RCC 7860 (cell line): ENCODE measurements at regions not wholly inside any gene's neighbourhood (a gene's known extent, or its start where the extent isn't known, plus 50 kb on each side); places are given as distances from the start of the nearest gene placed in this dataset.

Experiments used
- DNase-seq: peaks from one replicate; pipeline ENCODE4 v3.0.0-alpha.2; 2015; ENCODE audit warnings: low spot score
- FAIRE-seq: peaks from 2 replicates; lab custom pipeline; 2012; peaks lifted over from hg19 to GRCh38; lab: Jason Lieb, UNC

GRCh38 chrX:39905946-39906345 lies 191.8 kb downstream of the BCOR start:
- DNase-seq: peak; percentile 14
- peak; percentile 66 for FAIRE-seq

DNA sequence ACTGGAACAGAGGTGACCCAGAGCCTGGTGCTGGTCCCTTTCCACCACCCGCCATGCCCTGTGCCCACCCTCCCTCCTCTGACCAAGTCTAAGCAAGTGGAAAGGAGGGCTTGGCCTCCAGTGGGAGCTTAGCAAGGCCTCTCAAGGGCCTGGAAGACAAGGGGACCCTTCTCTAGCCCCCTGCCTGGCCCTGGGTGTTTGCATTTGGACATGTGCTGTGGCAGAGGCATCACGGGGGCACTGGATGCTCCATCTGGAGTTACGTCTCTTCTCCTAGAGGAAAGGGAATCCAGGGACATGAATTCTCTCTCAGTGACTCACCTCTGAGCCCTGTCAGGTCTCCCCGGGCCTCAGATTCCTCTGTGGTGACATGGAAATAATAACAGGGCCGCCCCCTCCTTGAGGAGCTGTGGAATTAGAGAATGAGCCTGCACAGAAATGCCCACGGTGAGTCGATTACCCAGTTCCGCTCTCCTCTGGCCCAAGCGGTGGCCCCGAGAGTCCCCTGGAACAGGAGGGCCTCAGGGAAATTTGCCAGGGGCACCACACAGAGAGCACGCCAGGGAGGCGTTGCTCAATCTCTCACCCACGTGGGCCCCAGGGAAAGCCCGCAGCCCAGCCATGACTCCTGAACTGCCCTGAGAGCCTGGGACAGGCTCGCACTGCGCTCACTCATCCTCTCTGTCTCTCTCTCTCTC lies 189.6 kb downstream of the BCOR start:
- peak; percentile 95 for FAIRE-seq

GRCh38 chrX:39909996-39910395 lies 187.8 kb downstream of the BCOR start:
- FAIRE-seq: no peak

More for the DNA sequence above, 189.6 kb downstream of the BCOR start:
- DNase-seq: peak; percentile 96

GRCh38 chrX:39910651-39911050 lies 187.1 kb downstream of the BCOR start:
- no peak for FAIRE-seq
- no peak for DNase-seq

More at GRCh38 chrX:39909996-39910395, 187.8 kb downstream of the BCOR start:
- no peak for DNase-seq

- DNase-seq (no peak), FAIRE-seq (no peak)
Observed at GRCh38 chrX:39911278-39911897, 186.4 kb downstream of the BCOR start.

GRCh38 chrX:39912126-39912525 lies 185.6 kb downstream of the BCOR start:
- FAIRE-seq (no peak), DNase-seq (no peak)

DNA sequence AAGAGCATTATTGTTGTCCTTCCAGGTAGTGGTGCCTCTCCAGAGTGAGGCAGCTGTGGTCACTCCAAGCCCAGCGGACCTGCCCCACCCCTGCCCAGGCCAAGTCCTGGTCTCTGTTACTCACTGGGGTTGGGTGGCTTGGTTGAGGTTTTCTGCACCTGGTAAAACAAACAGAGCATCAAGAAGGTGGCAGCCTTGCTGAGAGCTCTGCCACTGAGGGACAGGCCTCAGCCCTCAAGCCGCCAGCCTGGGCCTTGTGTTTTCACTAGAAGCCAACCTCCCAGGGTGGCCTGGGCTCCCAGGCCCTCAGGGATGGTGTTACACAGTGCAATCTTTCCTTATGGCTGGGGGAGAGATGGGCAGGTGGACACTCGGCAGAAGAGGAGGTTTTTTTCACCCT lies 182.7 kb downstream of the BCOR start:
- DNase-seq (no peak), FAIRE-seq (no peak)

GRCh38 chrX:39915596-39915995 lies 182.2 kb downstream of the BCOR start:
- no peak for FAIRE-seq

DNA sequence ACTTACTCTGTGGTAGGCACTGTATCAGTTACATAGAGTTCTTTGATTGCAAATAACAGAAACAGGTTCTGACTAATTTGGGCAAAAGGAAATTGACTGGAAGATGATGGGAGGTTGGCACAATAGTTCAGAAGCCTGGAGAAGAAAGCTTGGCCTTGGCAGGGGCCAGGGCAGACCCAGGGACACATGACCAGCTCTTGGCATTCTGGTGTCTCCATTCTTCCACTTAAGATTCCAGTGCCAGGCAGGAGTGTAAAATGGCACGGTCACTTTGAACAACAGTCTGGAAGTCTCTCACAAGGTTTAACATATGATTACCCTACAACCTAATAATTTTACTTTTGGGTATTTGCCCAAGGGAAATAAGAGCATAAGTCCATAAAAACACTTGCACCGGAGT lies 175.9 kb downstream of the BCOR start:
- no peak for DNase-seq
- FAIRE-seq: no peak

More at GRCh38 chrX:39915596-39915995, 182.2 kb downstream of the BCOR start:
- DNase-seq: no peak

DNA sequence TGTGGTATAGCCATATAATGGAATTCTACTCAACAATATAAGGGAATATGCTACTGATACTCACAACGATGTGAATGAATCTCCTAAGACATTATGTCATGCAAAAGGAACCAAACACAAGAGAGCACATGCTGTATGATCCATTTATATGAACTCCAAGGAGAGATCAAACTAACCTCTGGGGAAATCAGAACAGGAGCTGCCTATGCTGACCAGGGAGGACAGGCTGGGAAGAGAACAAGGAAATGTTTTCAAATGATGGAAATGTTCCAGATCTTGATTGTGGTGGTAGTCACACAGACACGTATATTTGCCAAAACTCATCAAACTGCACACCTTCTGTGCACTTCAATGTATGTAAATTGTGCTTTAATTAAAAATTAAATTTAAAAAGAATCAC lies 175.3 kb downstream of the BCOR start:
- no peak for FAIRE-seq

DNA sequence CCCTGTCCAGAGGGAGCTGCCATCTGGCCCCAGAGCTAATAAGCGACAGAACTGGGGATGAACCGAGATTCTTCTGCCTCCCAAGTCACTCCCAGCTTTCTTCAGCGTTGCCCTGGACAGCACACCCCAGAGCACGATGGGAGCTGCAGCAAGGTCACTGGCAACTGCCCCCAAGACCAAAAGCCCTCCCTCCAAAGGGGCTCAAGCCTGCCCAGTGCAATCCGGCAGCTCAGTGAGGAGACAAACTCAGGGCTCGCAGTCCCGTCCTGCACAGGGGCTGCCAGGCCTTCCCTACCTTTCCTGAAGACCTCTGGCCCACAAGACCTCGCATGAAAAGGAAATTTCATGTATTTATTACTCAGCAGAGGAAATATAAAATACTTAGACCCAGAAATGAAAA lies 174.8 kb downstream of the BCOR start:
- FAIRE-seq (no peak), DNase-seq (no peak)

More for the DNA sequence above, 175.3 kb downstream of the BCOR start:
- no peak for DNase-seq

DNA sequence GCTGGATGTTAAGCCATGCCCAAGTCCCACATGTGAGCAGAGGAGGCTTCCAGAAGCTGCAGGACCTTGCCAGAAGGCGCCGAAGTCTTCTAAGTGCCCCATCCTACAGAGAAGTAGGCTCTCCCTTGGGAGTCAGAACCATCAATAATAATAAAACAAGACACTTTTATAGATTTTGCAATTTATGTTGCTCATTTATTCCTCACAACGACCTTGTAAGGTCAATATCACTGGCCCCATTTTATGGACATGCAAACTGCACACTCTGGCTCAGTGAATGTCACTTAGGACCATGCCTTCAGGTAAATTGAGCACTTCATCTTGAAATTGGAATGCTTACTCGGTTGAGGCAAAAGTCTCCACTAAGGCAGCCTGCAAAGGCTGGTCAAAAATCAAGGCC lies 170.4 kb downstream of the BCOR start:
- FAIRE-seq: no peak

DNA sequence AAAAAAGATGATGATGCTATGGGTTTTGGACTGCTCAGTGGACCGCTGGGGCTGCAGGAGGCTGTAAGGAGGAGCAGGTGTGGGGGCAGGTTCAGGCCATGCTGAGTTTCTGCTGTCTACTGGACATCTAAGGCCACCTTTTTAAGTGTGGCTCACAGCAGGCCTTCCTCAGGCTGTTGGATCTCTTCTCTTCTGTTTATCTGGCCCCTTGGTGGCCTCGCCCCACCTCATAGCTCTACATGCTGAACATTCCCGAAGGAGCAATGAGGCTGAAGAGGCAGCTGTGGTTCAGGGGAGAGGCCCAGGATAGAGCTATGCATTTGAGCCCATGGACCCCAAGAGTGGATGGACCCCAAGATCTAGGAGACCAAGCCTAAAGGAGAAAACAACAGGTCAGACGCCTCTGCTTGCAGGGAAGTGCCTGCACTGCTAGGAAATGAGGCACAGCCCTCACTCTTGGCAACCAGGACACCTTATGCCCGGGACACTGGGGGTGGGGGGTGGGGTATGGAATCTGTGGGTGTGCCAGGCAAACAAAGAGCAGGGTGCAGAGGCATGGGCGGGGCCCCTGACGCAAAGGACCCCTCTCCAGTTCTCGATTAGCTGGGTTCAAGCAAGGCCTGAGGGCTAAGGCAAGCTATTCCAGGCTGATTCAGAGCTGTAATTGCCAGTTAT lies 168.9 kb downstream of the BCOR start:
- DNase-seq (no peak), FAIRE-seq (no peak)

More for the DNA sequence above, 170.4 kb downstream of the BCOR start:
- no peak for DNase-seq

DNA sequence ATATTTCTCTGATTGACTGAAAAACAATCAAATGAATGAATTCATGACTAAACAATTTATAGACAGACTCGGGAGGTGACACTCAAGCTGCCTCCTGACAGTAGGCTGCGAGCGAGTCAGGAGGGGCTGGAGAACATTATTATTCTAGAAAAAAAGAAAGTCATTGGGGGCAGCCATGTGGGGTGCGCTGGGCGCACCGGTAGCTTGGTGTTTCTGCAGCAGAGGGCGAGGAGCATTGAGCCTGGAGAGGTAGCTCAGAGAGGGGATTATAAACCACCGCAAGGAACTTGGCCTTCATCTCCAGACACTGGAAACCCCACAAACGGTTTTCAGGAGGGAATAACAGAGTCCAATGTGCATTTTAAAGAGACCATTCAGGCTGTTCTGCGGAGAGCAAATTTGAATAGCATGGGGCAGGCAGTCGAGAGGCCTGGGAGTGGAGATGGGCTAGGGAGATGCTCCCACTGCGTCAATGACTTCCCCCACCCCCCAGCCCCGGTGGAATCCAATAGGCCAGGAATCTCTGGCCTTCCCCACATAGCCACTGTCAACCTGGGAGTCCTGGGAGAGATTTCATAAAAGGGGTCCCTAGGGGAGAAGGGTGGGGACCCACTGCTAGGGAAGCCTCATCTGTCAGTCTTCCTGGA lies 168.3 kb downstream of the BCOR start:
- no peak for DNase-seq
- FAIRE-seq: no peak

DNA sequence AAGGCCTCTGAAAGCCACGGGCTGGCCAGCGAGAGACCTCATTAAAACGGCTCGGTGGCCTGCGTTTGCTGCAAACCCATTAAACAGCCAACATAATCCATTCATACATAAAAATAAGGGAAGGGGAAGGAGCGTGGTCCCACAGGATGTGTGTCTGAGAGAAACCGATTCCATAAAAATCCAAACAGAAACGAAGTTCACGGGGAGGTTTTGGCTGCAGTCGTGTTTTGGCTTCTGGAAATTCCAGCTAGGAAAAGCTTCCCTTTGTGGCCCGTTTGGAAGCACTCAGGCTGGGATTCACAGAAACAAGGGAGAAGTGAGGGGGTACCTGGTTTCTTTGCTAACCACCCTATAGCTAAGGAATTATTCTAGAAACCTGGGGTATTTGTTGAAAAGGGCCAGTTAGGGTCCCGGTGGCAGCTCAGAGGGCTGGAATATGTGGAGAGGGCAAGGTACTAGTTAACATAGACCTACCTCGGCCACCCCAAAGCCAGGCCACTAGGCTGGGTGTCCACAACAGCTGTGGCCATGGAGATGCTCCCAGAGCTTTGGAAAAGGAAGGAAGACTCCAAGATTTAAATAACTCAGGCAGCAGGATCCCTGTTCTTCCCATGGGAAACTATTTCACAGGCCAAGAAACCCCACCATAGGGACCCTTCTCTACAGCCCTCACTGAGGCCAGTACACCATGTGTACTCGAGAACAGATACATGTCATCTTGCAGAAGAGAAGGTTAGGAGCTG lies 166.8 kb downstream of the BCOR start:
- DNase-seq: no peak
- FAIRE-seq: no peak

DNA sequence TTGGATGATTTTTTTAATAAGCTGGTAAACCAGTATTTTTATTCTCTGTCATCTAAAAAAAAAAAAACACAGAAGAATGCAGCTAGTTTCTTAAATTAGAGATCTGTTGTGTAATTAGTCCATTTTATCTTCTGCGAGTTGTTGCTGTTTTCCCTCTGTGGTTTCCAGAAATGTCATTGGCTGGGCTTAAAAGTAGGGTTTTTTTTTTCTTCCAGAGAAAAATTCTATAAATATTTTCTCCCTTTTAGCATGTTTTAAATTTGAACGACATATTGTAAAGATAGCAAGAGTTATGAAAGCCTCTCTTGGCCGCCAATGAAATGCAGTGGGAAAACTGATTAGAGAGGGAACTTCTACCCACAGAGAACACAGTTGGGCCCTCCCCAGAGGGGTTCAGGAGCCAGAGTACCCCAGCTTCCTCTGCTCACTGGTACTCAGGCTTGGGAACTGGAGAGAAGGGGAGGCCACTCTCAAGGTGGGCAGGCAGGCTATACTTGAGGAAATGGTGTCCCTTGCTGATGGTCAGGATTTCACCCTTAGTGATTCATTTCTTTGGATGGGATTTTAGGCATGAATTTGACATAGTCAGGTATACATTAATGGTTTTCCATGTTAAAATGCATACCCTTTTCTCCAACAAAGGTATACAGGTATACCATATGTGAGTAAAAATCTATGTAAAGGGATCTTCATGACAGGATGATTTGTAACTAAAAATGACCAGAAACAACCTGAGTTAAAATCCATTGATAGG lies 166.1 kb downstream of the BCOR start:
- DNase-seq (no peak), FAIRE-seq (no peak)

- DNase-seq (peak; percentile 3), FAIRE-seq (no peak)
Observed at GRCh38 chrX:39935411-39936064, 162.2 kb downstream of the BCOR start.

- FAIRE-seq (no peak), DNase-seq (no peak)
Observed at GRCh38 chrX:39936886-39937770, 160.6 kb downstream of the BCOR start.

- DNase-seq (no peak), FAIRE-seq (no peak)
Observed at GRCh38 chrX:39938466-39938865, 159.3 kb downstream of the BCOR start.
